Mucosa of descending colon (tissue), 3 donors: ENCODE measurements at regions not wholly inside any gene's neighbourhood (a gene's known extent, or its start where the extent isn't known, plus 50 kb on each side); places are given as distances from the start of the nearest gene placed in this dataset.
A peak's percentile ranks its signal among the peaks of the same experiment; 100 is the strongest.

ENCODE experiments used
- ATAC-seq: fragments of 200-7000 bp; cut with Tn5 transposase; one replicate; pipeline ENCODE4 v1.9.1; 2020; ENCODE audit warnings: mild to moderate bottlenecking, moderate library complexity
- DNase-seq, 3 donors: peaks; one replicate each; pipeline ENCODE4 v3.0.0-alpha.2; 2020
- H3K36me3 ChIP-seq: fragments of 200-600 bp; one replicate; pipeline ENCODE4 v1.8.0; 2021; ENCODE audit warnings: low read depth, mild to moderate bottlenecking
- H3K4me1 ChIP-seq: fragments of 200-600 bp; one replicate; pipeline ENCODE4 v1.8.0; 2021; ENCODE audit warnings: low read depth, mild to moderate bottlenecking
- H3K4me3 ChIP-seq: fragments of 200-600 bp; one replicate; pipeline ENCODE4 v1.8.0; 2021; ENCODE audit warnings: mild to moderate bottlenecking
- H3K9me3 ChIP-seq: fragments of 200-600 bp; one replicate; pipeline ENCODE4 v1.8.0; 2021; ENCODE audit warnings: mild to moderate bottlenecking
- CTCF ChIP-seq: fragments of 200-600 bp; IDR thresholded peaks from one replicate; pipeline ENCODE4 v1.8.0; 2022; ENCODE audit warnings: antibody characterized with exemption, mild to moderate bottlenecking
- intact Hi-C, 2 donors: fragments of 100-400 bp; cut with DNase I in 1 of 2; cut with micrococcal nuclease in 1 of 2; formaldehyde crosslinking; loops; one replicate each; pipeline versions ENCODE4 v1.11.0 to v1.11.1; 2022; cut with DNase I, micrococcal nuclease
- donor health status: DM: no; HTN: no; CAD: no; lungs with moderate emphysema.
- donor health status: DM: no; HTN: no; CAD: no.
- donor health status: DM: no; HTN: yes; CAD: no.

- no peaks in the 10 kb centered on the region for H3K9me3 ChIP-seq
- no peak for TF ChIP-seq CTCF
- DNase-seq (no peak), ATAC-seq (no peak)
- H3K36me3 ChIP-seq: no peaks in the 10 kb centered on the region
- no peaks in the 10 kb centered on the region for H3K4me1 ChIP-seq
- intact Hi-C loops: no loop called here
- no peak overlapping the region for H3K4me3 ChIP-seq
Measured at GRCh38 chr14:97010491-97011160, 213.4 kb downstream of the VRK1 start.

GRCh38 chr14:97013878-97014277 lies 216.7 kb downstream of the VRK1 start:
- ATAC-seq (no peak), DNase-seq (no peak)
- Histone ChIP-seq H3K4me1 (no peaks in the 10 kb centered on the region), H3K36me3 (no peaks in the 10 kb centered on the region), H3K4me3 (no peak overlapping the region), H3K9me3 (peaks cover 4% of the 10 kb centered on the region)
- intact Hi-C loops: no loop called here
- TF ChIP-seq CTCF: no peak

- no peak overlapping the region for H3K4me3 ChIP-seq
- intact Hi-C loops: no loop called here
- no peaks in the 10 kb centered on the region for H3K36me3 ChIP-seq
Measured at GRCh38 chr14:97021001-97021400, 223.8 kb downstream of the VRK1 start.

GRCh38 chr14:97021571-97022168 lies 224.5 kb downstream of the VRK1 start:
- no peak for ATAC-seq
- H3K9me3 ChIP-seq: peaks cover 4% of the 10 kb centered on the region
- no peaks in the 10 kb centered on the region for H3K4me1 ChIP-seq
- H3K36me3 ChIP-seq: no peaks in the 10 kb centered on the region
- no peak for DNase-seq
- intact Hi-C loops: no loop called here
- H3K4me3 ChIP-seq: no peak overlapping the region
- no peak for TF ChIP-seq CTCF

More at GRCh38 chr14:97021001-97021400, 223.8 kb downstream of the VRK1 start:
- ATAC-seq (peak; percentile 11), DNase-seq (peak in 1 of 3 donors; percentile 3)
- H3K4me1 ChIP-seq: no peaks in the 10 kb centered on the region
- TF ChIP-seq CTCF: no peak
- H3K9me3 ChIP-seq: peaks cover 4% of the 10 kb centered on the region

- intact Hi-C loops: no loop called here
- Histone ChIP-seq H3K4me1 (no peaks in the 10 kb centered on the region), H3K36me3 (no peaks in the 10 kb centered on the region), H3K9me3 (peaks cover 1% of the 10 kb centered on the region), H3K4me3 (no peak overlapping the region)
- ATAC-seq: no peak
- TF ChIP-seq CTCF: no peak
- DNase-seq: no peak
Measured at GRCh38 chr14:97022741-97023140, 225.6 kb downstream of the VRK1 start.
